Cardiac septum (tissue), 1 donor: ENCODE measurements at regions not wholly inside any gene's neighbourhood (a gene's known extent, or its start where the extent isn't known, plus 50 kb on each side); places are given as distances from the start of the nearest gene placed in this dataset.

ENCODE experiments used
- DNase-seq: peaks from one replicate; pipeline ENCODE4 v3.0.0-alpha.2; 2020; ENCODE audit warnings: low spot score
- intact Hi-C: fragments of 100-400 bp; cut with DNase I; formaldehyde crosslinking; loops from one replicate; pipeline ENCODE4 v1.14.0; 2022
- donor health status: DM: no; HTN: no; CAD: no.

GRCh38 chr10:123434435-123435039, 231.6 kb upstream of the GPR26 start:
- intact Hi-C loops = no loop called here
- DNase-seq = no peak

DNA sequence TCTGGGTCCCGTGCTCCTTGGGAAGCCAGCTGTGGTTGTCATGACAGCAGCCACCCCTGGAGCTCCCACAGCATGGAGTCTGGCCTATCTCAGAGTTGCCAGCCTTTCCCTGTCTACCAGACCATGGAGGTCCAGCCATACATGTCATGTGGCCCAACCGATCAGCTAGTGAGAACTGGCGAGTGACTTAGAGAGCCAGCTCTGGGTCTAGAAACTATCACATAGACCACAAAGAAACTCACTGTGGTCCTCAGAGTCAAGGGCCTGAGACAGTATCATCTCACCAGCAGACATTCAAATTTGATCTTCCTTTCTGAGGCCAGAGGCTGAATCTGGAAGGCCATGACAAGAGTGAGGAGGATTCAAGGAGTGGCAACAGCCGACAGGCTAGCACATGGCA, 223.3 kb upstream of the GPR26 start:
- intact Hi-C loops = no loop called here
- DNase-seq = no peak

GRCh38 chr10:123443924-123444323, 222.2 kb upstream of the GPR26 start:
- intact Hi-C loops = no loop called here
- DNase-seq = no peak

- intact Hi-C loops = no loop called here
- no peak for DNase-seq
These were observed 220.8 kb upstream of the GPR26 start for GRCh38 chr10:123445261-123445775.

DNA sequence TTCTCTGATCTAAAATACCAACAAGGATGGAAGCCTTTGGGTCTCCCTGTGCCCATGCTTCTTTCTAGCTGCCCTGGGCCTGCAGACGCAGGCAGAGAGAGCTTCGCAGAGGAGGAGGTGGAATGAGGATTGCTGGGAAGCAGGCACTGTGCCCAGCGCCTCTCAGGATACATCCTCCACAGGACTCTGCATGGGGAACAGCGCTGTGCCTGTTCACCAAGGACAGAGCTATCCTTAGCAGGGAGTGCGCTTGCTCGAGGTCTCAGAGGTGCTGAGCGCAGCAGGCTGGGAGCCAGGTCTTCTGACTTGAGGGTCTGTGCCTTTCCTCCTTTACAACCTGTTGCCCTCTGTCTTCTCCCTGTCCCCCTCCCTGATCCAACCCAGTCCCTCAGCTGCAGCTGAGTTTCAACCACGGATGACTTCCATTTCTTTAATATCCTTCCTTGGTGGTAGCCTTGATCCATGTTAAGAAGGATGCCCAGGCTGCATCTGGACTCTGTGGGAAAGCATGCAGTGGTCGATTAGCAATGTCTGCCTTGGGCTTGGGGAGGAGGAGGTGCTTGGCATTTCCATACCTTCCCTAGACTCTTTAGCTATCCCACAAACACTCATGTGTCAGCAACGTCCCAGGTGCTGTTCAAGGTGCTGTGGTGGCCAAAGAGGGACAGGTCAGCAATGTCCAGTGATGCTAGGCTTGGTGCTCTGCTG, 219.6 kb upstream of the GPR26 start:
- DNase-seq = no peak
- intact Hi-C loops = no loop called here

- intact Hi-C loops = no loop called here
- no peak for DNase-seq
These were observed 216.8 kb upstream of the GPR26 start for GRCh38 chr10:123449234-123449962.

DNA sequence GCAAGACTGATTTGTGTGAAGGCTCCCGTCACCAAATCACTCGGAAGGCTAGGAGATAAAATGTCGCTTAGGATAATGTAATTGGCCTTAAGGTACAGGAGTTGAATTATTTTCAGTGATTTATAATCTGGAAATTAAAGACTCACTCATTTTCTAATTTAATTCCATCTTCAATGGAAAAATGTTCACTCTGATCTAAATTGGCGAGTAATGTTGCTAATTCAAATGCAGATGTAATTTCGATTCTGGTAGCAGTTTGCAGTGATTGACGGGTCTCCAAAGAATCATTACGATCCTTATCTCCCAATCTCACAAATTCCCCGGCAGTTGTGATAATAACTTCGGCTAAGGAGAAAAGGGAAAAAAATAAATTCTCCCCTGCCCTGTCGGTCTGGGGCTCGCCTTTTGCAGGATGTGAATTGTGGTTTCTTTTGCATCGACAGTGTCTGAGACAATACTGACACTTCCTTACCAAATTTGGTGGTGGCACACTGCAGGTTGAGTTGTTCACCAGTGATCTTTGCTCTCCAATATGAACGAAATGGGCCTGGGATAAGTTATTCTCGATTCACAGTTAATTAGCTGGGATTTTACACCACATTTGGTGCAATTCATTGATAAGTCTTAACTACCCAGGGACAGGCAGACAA, 215.1 kb upstream of the GPR26 start:
- no peak for DNase-seq
- intact Hi-C loops = no loop called here

DNA sequence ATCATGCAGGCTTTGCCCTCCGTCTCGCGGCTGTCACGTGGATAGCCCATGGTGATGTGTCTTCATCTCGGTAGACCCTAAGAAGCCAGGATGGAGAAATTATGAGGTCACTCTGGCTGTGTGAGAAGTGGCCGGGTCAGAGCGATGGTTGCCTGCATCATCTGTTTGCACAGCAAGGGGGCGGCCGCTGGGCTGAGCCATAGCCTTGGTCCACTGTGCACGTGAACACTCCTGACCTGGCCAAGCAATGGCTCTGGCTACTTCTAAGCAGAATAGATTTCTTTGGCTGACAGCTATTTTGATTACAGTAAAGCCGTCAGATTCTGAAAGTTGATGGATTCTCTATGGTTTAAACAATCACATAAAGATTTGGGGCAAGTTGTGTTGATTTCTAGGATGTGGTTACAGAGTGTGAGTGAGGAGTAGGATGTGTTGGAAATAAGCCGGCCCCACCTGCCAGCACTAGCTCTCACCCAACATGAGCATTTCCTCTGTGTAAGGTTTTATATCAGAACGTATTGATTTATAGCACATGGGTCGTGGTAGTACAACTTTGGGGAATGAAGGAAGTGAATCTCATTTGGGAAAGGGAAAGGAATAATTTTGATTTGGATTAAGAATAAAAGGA, 214.4 kb upstream of the GPR26 start:
- no peak for DNase-seq
- intact Hi-C loops = no loop called here

GRCh38 chr10:123454987-123455386, 211.2 kb upstream of the GPR26 start:
- intact Hi-C loops = no loop called here
- no peak for DNase-seq

- intact Hi-C loops = no loop called here
- no peak for DNase-seq
These were observed 210.3 kb upstream of the GPR26 start for GRCh38 chr10:123455861-123456260.

DNA sequence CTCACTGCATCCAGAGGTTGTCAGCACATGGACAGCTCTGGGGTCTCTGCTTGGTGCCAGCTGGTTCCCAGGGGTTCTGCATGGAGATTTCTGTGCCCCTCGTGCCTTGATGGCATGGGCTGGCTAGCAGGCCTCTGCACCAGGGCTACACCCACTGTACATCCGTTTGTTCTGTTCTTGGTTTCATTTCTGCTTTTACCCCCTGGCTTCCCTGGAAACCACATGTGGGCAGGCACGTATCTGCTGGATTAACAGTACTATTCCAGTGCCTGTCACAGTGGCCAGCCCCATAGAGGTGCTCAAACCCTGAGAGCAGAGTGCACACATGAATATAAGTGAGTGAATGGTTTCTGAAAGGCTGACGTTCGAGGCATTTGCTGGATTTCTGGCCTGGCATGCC, 207.2 kb upstream of the GPR26 start:
- intact Hi-C loops = no loop called here
- DNase-seq = no peak

DNA sequence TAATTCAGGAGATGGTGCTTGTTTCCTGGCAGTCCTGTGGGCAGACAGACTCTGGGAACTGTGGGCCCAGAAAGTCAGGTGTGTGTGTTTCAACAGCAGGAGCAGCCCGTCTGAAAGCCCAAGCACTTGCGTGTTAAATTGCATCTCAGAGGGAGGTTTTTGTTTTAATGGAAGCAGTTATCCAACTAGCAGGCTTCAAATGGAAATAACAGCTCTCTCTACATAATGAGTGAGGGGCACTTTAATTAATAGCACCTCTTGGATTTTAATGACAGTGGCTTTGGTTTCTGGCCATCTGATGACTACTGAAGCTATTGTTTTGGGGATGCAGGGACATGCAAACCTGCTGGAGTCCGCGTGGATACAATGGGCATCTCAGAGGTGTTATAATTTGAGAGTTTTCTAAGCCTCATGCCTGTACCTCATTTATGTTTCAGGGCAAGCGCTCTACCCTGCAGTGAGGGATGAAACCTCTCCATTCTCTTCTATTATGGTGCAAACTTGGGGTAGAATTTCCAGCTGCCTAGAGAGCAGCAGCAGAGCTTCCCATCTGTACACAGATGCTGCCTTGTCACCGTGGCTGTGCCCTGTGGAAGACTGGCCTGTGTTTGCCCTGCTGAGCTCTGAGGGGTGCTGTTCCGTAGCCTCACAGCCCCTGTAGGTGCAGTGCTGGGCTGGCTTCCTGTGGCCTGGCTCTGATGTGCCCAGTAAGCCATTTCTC, 206.6 kb upstream of the GPR26 start:
- no peak for DNase-seq
- intact Hi-C loops = no loop called here

DNA sequence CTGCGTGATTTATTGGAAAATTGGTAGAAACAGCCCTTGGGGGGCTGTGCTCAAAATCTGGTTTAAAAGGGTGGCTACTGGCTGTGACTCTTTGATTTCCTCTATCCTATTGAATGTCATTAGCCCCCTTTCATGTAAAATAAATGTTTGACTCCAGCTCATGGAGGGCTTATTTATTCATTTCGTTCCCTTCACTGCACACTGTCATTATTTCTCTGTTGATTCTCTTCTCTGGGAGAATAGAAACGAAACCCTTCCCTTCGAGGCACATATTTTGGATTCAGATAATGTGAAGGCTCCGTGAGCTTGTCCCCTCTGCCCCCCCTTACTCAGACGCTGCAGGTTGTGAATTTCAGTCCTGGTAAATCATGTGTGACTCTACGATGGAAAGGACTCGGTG, 203.9 kb upstream of the GPR26 start:
- intact Hi-C loops = no loop called here
- DNase-seq = no peak

DNA sequence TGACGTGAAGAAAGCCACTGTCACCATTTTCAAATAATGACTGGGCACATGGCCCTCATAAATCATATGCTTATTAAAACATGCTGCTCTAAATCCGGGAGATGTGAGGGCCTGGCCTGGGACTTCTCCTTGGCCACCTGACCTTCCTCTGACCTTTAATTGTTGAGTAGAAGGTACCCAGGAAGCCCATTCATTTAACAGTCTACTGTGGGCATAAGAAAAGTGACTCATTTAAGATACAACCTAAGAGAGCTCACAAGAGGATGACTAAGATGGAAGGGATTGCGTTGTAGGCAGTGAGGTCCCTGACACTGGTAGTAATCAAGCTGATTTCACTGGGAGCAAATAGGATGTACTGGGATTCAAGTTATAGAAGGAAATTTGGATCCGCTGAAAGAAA, 203.4 kb upstream of the GPR26 start:
- DNase-seq = no peak
- intact Hi-C loops = no loop called here

- no peak for DNase-seq
- intact Hi-C loops = no loop called here
These were observed 203.0 kb upstream of the GPR26 start for GRCh38 chr10:123463181-123463580.

GRCh38 chr10:123463698-123464097, 202.5 kb upstream of the GPR26 start:
- DNase-seq = no peak
- intact Hi-C loops = no loop called here

GRCh38 chr10:123464430-123465323, 201.5 kb upstream of the GPR26 start:
- DNase-seq = no peak
- intact Hi-C loops = no loop called here

DNA sequence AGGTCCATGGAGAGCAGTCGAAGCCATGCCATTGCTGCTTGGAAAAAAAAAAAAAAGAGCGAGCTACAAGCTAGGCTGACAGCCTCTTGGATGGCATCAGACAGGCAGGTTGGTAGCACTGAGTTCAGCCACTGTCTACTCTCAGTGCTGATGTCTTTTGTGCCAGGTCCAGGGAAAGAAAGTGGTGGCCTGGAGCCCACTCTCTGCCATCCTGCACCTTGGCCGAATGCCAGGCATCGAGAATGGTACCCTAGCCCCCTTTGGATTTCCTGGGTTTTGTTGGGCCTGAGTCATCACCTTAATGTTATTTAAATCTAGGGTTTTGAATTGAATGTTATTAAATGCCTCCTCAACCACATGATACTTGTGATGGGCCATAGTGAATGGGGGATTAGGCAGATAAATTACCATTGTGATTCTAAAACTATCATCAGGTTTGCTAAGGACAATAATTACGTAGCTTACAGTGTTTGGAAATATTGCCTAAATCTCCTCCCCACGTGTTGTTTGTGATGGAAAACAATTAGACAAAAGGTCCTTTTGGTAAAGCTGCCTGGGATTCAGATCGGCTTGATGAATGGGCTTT, 195.7 kb upstream of the GPR26 start:
- intact Hi-C loops = no loop called here
- DNase-seq = no peak
